DOHH2 (cell line): ENCODE measurements at regions not wholly inside any gene's neighbourhood (a gene's known extent, or its start where the extent isn't known, plus 50 kb on each side); places are given as distances from the start of the nearest gene placed in this dataset.

ENCODE experiments used
- EZH2phosphoT487 ChIP-seq: fragments of 200-600 bp; sonication (generic); IDR thresholded peaks from 2 replicates; pipeline ENCODE4 v1.6.1; 2017; ENCODE audit warnings: borderline replicate concordance, mild to moderate bottlenecking, antibody characterized with exemption, low read length, moderate library complexity, mixed read lengths
- TF ChIP-seq, protein P1 (sequence below): fragments of 200-600 bp; sonication (generic); IDR thresholded peaks from one replicate; pipeline ENCODE4 v1.5.1; 2014; ENCODE audit warnings: antibody characterized with exemption, mild to moderate bottlenecking, low read depth, low read length; ENCODE audit not compliant: poor library complexity, severe bottlenecking

DNA sequence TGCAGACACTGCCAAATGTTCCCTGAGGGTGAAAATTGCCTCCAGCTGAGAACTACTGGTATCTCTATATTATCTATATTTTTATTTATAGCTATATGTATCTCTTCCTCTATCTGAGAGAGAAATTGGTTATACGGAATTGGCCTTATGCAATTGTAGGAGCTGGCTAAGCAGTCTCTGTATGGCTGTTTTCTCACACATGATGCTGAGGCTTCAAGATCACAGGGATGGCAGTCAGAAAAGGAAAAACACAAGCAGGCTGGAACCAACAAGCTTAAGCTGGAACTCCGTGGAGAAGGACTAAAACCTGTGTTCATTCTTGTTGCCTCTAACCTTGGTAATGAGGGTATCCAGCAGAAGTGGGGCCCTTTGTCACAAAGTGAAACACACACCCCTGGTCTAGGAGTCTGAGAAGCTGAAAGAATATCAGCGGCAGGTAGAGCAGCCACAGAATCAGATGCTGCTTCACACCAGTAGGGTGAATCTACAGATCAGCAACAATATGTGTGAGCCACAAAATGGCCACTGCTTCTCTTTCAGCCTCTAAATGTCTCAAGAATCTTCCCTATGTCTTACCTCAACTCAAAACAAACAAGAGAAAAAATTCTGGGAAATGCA, 166.5 kb upstream of the PPP1R2C start:
- TF ChIP-seq, protein P1, sequence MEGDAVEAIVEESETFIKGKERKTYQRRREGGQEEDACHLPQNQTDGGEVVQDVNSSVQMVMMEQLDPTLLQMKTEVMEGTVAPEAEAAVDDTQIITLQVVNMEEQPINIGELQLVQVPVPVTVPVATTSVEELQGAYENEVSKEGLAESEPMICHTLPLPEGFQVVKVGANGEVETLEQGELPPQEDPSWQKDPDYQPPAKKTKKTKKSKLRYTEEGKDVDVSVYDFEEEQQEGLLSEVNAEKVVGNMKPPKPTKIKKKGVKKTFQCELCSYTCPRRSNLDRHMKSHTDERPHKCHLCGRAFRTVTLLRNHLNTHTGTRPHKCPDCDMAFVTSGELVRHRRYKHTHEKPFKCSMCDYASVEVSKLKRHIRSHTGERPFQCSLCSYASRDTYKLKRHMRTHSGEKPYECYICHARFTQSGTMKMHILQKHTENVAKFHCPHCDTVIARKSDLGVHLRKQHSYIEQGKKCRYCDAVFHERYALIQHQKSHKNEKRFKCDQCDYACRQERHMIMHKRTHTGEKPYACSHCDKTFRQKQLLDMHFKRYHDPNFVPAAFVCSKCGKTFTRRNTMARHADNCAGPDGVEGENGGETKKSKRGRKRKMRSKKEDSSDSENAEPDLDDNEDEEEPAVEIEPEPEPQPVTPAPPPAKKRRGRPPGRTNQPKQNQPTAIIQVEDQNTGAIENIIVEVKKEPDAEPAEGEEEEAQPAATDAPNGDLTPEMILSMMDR = no peak
- TF ChIP-seq EZH2phosphoT487 = no peak
